ENCODE measurements at regions not wholly inside any gene's neighbourhood (a gene's known extent, or its start where the extent isn't known, plus 50 kb on each side); places are given as distances from the start of the nearest gene placed in this dataset.

- H2BK5ac ChIP-seq (ENCODE audit: low read depth, low read length, poor library complexity, severe bottlenecking) = no peak overlapping the region
- in situ Hi-C loops (cut with MboI; ENCODE audit: low sequenced_read_pairs) = no loop called here
- no peak overlapping the region for H2AFZ ChIP-seq (replicated peaks; ENCODE audit: low read length, poor library complexity)
- ATAC-seq (ENCODE audit: low read depth) (no peak), DNase-seq (no peak)
- H2BK15ac ChIP-seq (ENCODE audit: low read depth, low read length) = no peak overlapping the region
- H3K9me1 ChIP-seq (ENCODE audit: insufficient read depth, low read length) = no peaks in the 10 kb centered on the region
- no peak overlapping the region for H4K5ac ChIP-seq (ENCODE audit: low read depth, low read length)
- H3K4ac ChIP-seq (ENCODE audit: low read depth, low read length) = no peak overlapping the region
- BruUV-seq (replicated peaks) = no TSS peak
- H3K23ac ChIP-seq (ENCODE audit: low read depth, low read length) = no peak overlapping the region
- H3K4me1 ChIP-seq (ENCODE audit: control insufficient read depth, insufficient read depth, low read length) = no peaks in the 10 kb centered on the region
- no peak overlapping the region for H2BK120ac ChIP-seq (ENCODE audit: low read depth, low read length)
- ChIA-PET POLR2A (ENCODE audit: unreplicated experiment) (no interaction called here), CTCF (no interaction called here)
- no peak overlapping the region for H2AK5ac ChIP-seq (ENCODE audit: low read depth, low read length)
- H2BK20ac ChIP-seq (ENCODE audit: low read depth, low read length) = no peak overlapping the region
- H3K9me3 ChIP-seq (ENCODE audit: control insufficient read depth, insufficient read depth, low read length) = no peaks in the 10 kb centered on the region
- no peak overlapping the region for H3K9ac ChIP-seq (ENCODE audit: low read depth, low read length)
- 81% methylated on average over 16 of the region's 28 CpGs; no CpG with 5 or more reads in 1 of the 2 experiments for WGBS, 2 experiments (ENCODE audit: extremely low coverage in 2 of 2, insufficient read length in 1 of 2)
- H3K79me1 ChIP-seq (ENCODE audit: low read depth in 1 of 2, low read length in 2 of 2) = no peaks in the 10 kb centered on the region
- no peaks in the 10 kb centered on the region for H3K36me3 ChIP-seq (ENCODE audit: control insufficient read depth, insufficient read depth, low read length)
- no peak overlapping the region for H3K4me3 ChIP-seq (ENCODE audit: insufficient read depth, low read depth, low read length)
- no peaks in the 10 kb centered on the region; the same call in 1 of the 2 replicates for H4K20me1 ChIP-seq (ENCODE audit: insufficient read depth, low read length)
- no peak overlapping the region for H3K4me2 ChIP-seq (ENCODE audit: low read depth, low read length)
- no peak overlapping the region for H3K14ac ChIP-seq (replicated peaks; ENCODE audit: low read depth, low read length)
- H3K18ac ChIP-seq (ENCODE audit: low read depth, low read length) = no peak overlapping the region
- H3K27ac ChIP-seq (ENCODE audit: insufficient read depth, low read length) = no peak overlapping the region
- TF ChIP-seq RCOR1 (IDR thresholded peaks at IDR 0.05; ENCODE audit: insufficient replicate concordance, low read length) (no peak), SMC3 (IDR thresholded peaks at IDR 0.05; ENCODE audit: low read depth, low read length) (no peak), FOS (IDR thresholded peaks at IDR 0.05; ENCODE audit: low read depth, low read length) (no peak), POLR2A (IDR thresholded peaks at IDR 0.05; ENCODE audit: low read depth, low read length) (no peak), CEBPB (IDR thresholded peaks at IDR 0.05; ENCODE audit: low read depth, low read length) (no peak), RAD21 (IDR thresholded peaks at IDR 0.05; ENCODE audit: low read length) (no peak), ELK1 (IDR thresholded peaks at IDR 0.05; ENCODE audit: borderline replicate concordance, low read depth, low read length) (no peak), BHLHE40 (IDR thresholded peaks at IDR 0.05; ENCODE audit: low read depth, low read length) (no peak), USF2 (IDR thresholded peaks at IDR 0.05; ENCODE audit: low read depth, low read length) (no peak), CHD1 (IDR thresholded peaks at IDR 0.05; ENCODE audit: low read depth, low read length) (no peak), MXI1 (IDR thresholded peaks at IDR 0.05; ENCODE audit: borderline replicate concordance, low read depth, low read length) (no peak), RFX5 (IDR thresholded peaks at IDR 0.05; ENCODE audit: low read depth, low read length) (no peak), MAZ (IDR thresholded peaks at IDR 0.05; ENCODE audit: borderline replicate concordance, low read depth, low read length) (no peak), CTCF (conservative IDR thresholded peaks at IDR 0.05; ENCODE audit: low read depth, low read length) (no peak), NFE2L2 (IDR thresholded peaks at IDR 0.05; ENCODE audit: low read depth, low read length) (no peak), MAFK (IDR thresholded peaks at IDR 0.05; ENCODE audit: low read depth, low read length) (no peak)
- H4K91ac ChIP-seq (ENCODE audit: insufficient read depth, low read depth, low read length) = no peak overlapping the region
- dilution Hi-C loops (cut with HindIII; ENCODE audit: low sequenced_read_pairs, unreplicated experiment) = no loop called here
- no peak overlapping the region for H2AK9ac ChIP-seq (replicated peaks; ENCODE audit: low read depth, low read length, poor library complexity)
- intact Hi-C loops (cut with micrococcal nuclease) = no loop called here
- H3K56ac ChIP-seq (ENCODE audit: extremely low read depth, insufficient read depth, low read length) = no peak overlapping the region
- H4K8ac ChIP-seq (ENCODE audit: low read depth in 2 of 2, low read length in 2 of 2) = no peak overlapping the region
- peaks cover 50% of the 10 kb centered on the region for H3K27me3 ChIP-seq (ENCODE audit: control insufficient read depth, insufficient read depth, low read length)
These were observed 62.0 kb upstream of the GATA5 start for GRCh38 chr20:62537649-62538292.

Data from IMR-90 (cell line).